Esophagus muscularis mucosa (tissue), 4 donors: ENCODE measurements at regions not wholly inside any gene's neighbourhood (a gene's known extent, or its start where the extent isn't known, plus 50 kb on each side); places are given as distances from the start of the nearest gene placed in this dataset.

Experiments
- DNase-seq: peaks from one replicate; pipeline ENCODE4 v3.0.0-alpha.2; 2017; ENCODE audit errors: extremely low spot score
- H3K27ac ChIP-seq, 4 donors: fragments of 200-600 bp; sonication (generic); replicated peaks in 1 of 4; 1 replicate in 3 of 4; 2 replicates in 1 of 4; pipeline ENCODE4 v1.5.1; 2016 to 2019; ENCODE audit warnings: mild to moderate bottlenecking in 1 of 4
- H3K27me3 ChIP-seq, 4 donors: fragments of 200-600 bp; sonication (generic); one replicate each; pipeline versions ENCODE4 v1.5.1 to v1.6.0; 2016 to 2019
- H3K36me3 ChIP-seq, 4 donors: fragments of 200-600 bp; sonication (generic); one replicate each; pipeline ENCODE4 v1.5.1; 2016 to 2019
- H3K4me1 ChIP-seq, 4 donors: fragments of 200-600 bp; sonication (generic); one replicate each; pipeline ENCODE4 v1.5.1; 2016 to 2019
- H3K4me3 ChIP-seq, 4 donors: fragments of 200-600 bp; sonication (generic); 1 replicate in 2 of 4; 2 replicates in 2 of 4; pipeline ENCODE4 v1.5.1; 2016 to 2019; ENCODE audit warnings: mild to moderate bottlenecking in 4 of 4, moderate library complexity in 1 of 4
- H3K9me3 ChIP-seq, 4 donors: fragments of 200-600 bp; sonication (generic); 1 replicate in 3 of 4; 2 replicates in 1 of 4; pipeline ENCODE4 v1.5.1; 2016 to 2019
- CTCF ChIP-seq, 3 experiments: fragments of 200-600 bp in 2 of 3; fragments of 450-650 bp in 1 of 3; sonication (generic) in 2 of 3; IDR thresholded peaks; one replicate each; pipeline ENCODE4 v1.5.1; 2017 to 2019; ENCODE audit warnings: antibody characterized with exemption in 3 of 3, mild to moderate bottlenecking in 2 of 3, moderate library complexity in 1 of 3
- EP300 ChIP-seq: sonication (generic); formaldehyde crosslinking; IDR thresholded peaks from one replicate; pipeline ENCODE4 v1.6.1; 2017; ENCODE audit warnings: antibody characterized with exemption
- POLR2A ChIP-seq: fragments of 450-650 bp; IDR thresholded peaks from one replicate; pipeline ENCODE4 v1.6.1; 2017; ENCODE audit warnings: antibody characterized with exemption, moderate library complexity, mild to moderate bottlenecking, low read depth
- POLR2AphosphoS5 ChIP-seq, 2 donors: sonication (generic); formaldehyde crosslinking; IDR thresholded peaks; one replicate each; pipeline ENCODE4 v1.6.1; 2017; ENCODE audit warnings: antibody characterized with exemption in 2 of 2
- WGBS: methylation state at CpG from one replicate; pipeline ENCODE4 v1.1.5; 2018; 5-methylcytosine and 5-hydroxymethylcytosine counted together
- intact Hi-C: fragments of 100-400 bp; cut with DNase I; formaldehyde crosslinking; loops from one replicate; pipeline ENCODE4 v1.15.1; 2023

- H3K27me3 ChIP-seq: peaks cover 0 to 74% (median 1%) of the 10 kb centered on the region in 4 donors
- 54% methylated on average over 17 of the region's 21 CpGs for WGBS
- H3K36me3 ChIP-seq: no peaks in the 10 kb centered on the region
- peaks cover 0 to 17% (median 15%) of the 10 kb centered on the region in 4 donors for H3K9me3 ChIP-seq
- no peak overlapping the region for H3K4me3 ChIP-seq
- H3K4me1 ChIP-seq: no peaks in the 10 kb centered on the region
- no peak for TF ChIP-seq CTCF (IDR thresholded peaks at IDR 0.05)
- TF ChIP-seq EP300: no peak
- no peak for TF ChIP-seq POLR2AphosphoS5 (IDR thresholded peaks at IDR 0.05)
- H3K27ac ChIP-seq: no peak overlapping the region
- no peak for DNase-seq
- intact Hi-C loops: no loop called here
Measured at GRCh38 chr7:1331561-1332467, 99.1 kb downstream of the UNCX start.

GRCh38 chr7:1336509-1336908 is 103.8 kb downstream of the UNCX start:
- 74% methylated on average over 3 of the region's 3 CpGs for WGBS
- no peak overlapping the region for H3K27ac ChIP-seq
- H3K9me3 ChIP-seq: peaks cover 0 to 33% (median 31%) of the 10 kb centered on the region in 4 donors
- intact Hi-C loops: no loop called here
- no peak for TF ChIP-seq CTCF (IDR thresholded peaks at IDR 0.05)
- TF ChIP-seq EP300: no peak
- no peak for TF ChIP-seq POLR2A
- TF ChIP-seq POLR2AphosphoS5 (IDR thresholded peaks at IDR 0.05): no peak
- no peak for DNase-seq
- no peak overlapping the region for H3K4me3 ChIP-seq
- no peaks in the 10 kb centered on the region for H3K36me3 ChIP-seq
- H3K4me1 ChIP-seq: no peaks in the 10 kb centered on the region
- peaks cover 0 to 76% (median 5%) of the 10 kb centered on the region in 4 donors for H3K27me3 ChIP-seq

- intact Hi-C loops: no loop called here
- Histone ChIP-seq H3K27ac (no peak overlapping the region), H3K9me3 (peaks cover 0 to 33% (median 31%) of the 10 kb centered on the region in 4 donors), H3K27me3 (peaks cover 0 to 65% (median 5%) of the 10 kb centered on the region in 4 donors), H3K4me1 (no peaks in the 10 kb centered on the region), H3K36me3 (no peaks in the 10 kb centered on the region), H3K4me3 (no peak overlapping the region)
- TF ChIP-seq EP300: no peak
- TF ChIP-seq POLR2AphosphoS5 (IDR thresholded peaks at IDR 0.05): no peak
- TF ChIP-seq POLR2A: no peak
- TF ChIP-seq CTCF (IDR thresholded peaks at IDR 0.05): no peak
- WGBS: 67% methylated on average over 2 of the region's 2 CpGs
- no peak for DNase-seq
Measured at GRCh38 chr7:1339611-1340010, 106.9 kb downstream of the UNCX start.

- peaks cover 0 to 64% (median 5%) of the 10 kb centered on the region in 4 donors for H3K27me3 ChIP-seq
- no peaks in the 10 kb centered on the region for H3K36me3 ChIP-seq
- 58% methylated on average over 3 of the region's 3 CpGs for WGBS
- H3K9me3 ChIP-seq: peaks cover 0 to 33% (median 31%) of the 10 kb centered on the region in 4 donors
- H3K27ac ChIP-seq: no peak overlapping the region
- no peak for DNase-seq
- no peaks in the 10 kb centered on the region for H3K4me1 ChIP-seq
- TF ChIP-seq CTCF (IDR thresholded peaks at IDR 0.05) (no peak), EP300 (no peak), POLR2AphosphoS5 (IDR thresholded peaks at IDR 0.05) (no peak), POLR2A (no peak)
- intact Hi-C loops: no loop called here
- H3K4me3 ChIP-seq: no peak overlapping the region
Measured at GRCh38 chr7:1340031-1340430, 107.4 kb downstream of the UNCX start.
